ENCODE measurements at regions not wholly inside any gene's neighbourhood (a gene's known extent, or its start where the extent isn't known, plus 50 kb on each side); places are given as distances from the start of the nearest gene placed in this dataset.
"Not testable (repeated sequence)": the region's sequence is repeated elsewhere in the genome, so short reads cannot be mapped to it uniquely, and the experiment has no call there.

- TF ChIP-seq ZNF274 (IDR thresholded peaks at IDR 0.05; ENCODE audit: low read depth, low read length); SUZ12 (IDR thresholded peaks at IDR 0.05; ENCODE audit: extremely low read depth, insufficient read depth, insufficient read length): not testable (repeated sequence)
Measured at GRCh38 chr6:74170550-74170949, 474.5 kb downstream of the CD109 start.

Data from NT2/D1 (cell line).